SK-N-SH treated with all-trans-retinoic acid at 6 μM for 48 hours (cell line): ENCODE measurements at regions not wholly inside any gene's neighbourhood (a gene's known extent, or its start where the extent isn't known, plus 50 kb on each side); places are given as distances from the start of the nearest gene placed in this dataset.

Experiments
- ATAC-seq: fragments of 200-7000 bp; cut with Tn5 transposase; 3 replicates; pipeline ENCODE4 v1.9.1; 2020; ENCODE audit warnings: mild to moderate bottlenecking, moderate library complexity
- ARNTL ChIP-seq: fragments of 450-650 bp; formaldehyde crosslinking; IDR thresholded peaks from 2 replicates; pipeline ENCODE4 v1.5.0; 2020; ENCODE audit warnings: low read depth, mild to moderate bottlenecking, moderate library complexity, borderline replicate concordance
- BACH2 ChIP-seq: fragments of 250-450 bp; sonication (Bioruptor Pico); IDR thresholded peaks from 2 replicates; pipeline ENCODE4 v1.9.0; 2021; ENCODE audit warnings: mild to moderate bottlenecking, borderline replicate concordance
- CREB5 ChIP-seq: fragments of 250-450 bp; sonication (Bioruptor Pico); IDR thresholded peaks from 2 replicates; pipeline ENCODE4 v1.5.1; 2020; ENCODE audit warnings: low read depth, mild to moderate bottlenecking, moderate library complexity
- CSDC2 ChIP-seq: fragments of 250-450 bp; sonication (Bioruptor Pico); IDR thresholded peaks from 2 replicates; pipeline ENCODE4 v1.5.0; 2020; ENCODE audit warnings: mild to moderate bottlenecking, moderate library complexity
- CSRNP3 ChIP-seq: fragments of 250-450 bp; sonication (Bioruptor Pico); IDR thresholded peaks from 2 replicates; pipeline ENCODE4 v1.5.1; 2021; ENCODE audit warnings: mild to moderate bottlenecking, moderate library complexity
- ESRRG ChIP-seq: fragments of 250-450 bp; sonication (Bioruptor Pico); IDR thresholded peaks from 2 replicates; pipeline ENCODE4 v1.6.1; 2021; ENCODE audit warnings: mild to moderate bottlenecking
- GLIS3 ChIP-seq: fragments of 250-450 bp; sonication (Bioruptor Pico); IDR thresholded peaks from 2 replicates; pipeline ENCODE4 v1.5.0; 2020; ENCODE audit warnings: mild to moderate bottlenecking, moderate library complexity
- ISL1 ChIP-seq: fragments of 250-450 bp; sonication (Bioruptor Pico); IDR thresholded peaks from 2 replicates; pipeline ENCODE4 v2.1.2; 2022; ENCODE audit warnings: mild to moderate bottlenecking, moderate library complexity
- OSR1 ChIP-seq: fragments of 250-450 bp; sonication (Bioruptor Pico); IDR thresholded peaks from 2 replicates; pipeline ENCODE4 v1.8.0; 2022; ENCODE audit warnings: moderate library complexity, mild to moderate bottlenecking, inconsistent platforms
- POU6F1 ChIP-seq: fragments of 250-450 bp; sonication (Bioruptor Pico); IDR thresholded peaks from 2 replicates; pipeline ENCODE4 v1.8.0; 2021; ENCODE audit warnings: low read depth, mild to moderate bottlenecking, moderate library complexity, borderline replicate concordance
- PPARA ChIP-seq: fragments of 250-450 bp; sonication (Bioruptor Pico); IDR thresholded peaks from 2 replicates; pipeline ENCODE4 v1.5.0; 2020; ENCODE audit warnings: mild to moderate bottlenecking, borderline replicate concordance
- RARB ChIP-seq: fragments of 250-450 bp; sonication (Bioruptor Pico); IDR thresholded peaks from 2 replicates; pipeline ENCODE4 v1.8.0; 2021; ENCODE audit warnings: mild to moderate bottlenecking, moderate library complexity
- SNAI2 ChIP-seq: fragments of 250-450 bp; sonication (Bioruptor Pico); IDR thresholded peaks from 2 replicates; pipeline ENCODE4 v1.5.0; 2020; ENCODE audit warnings: mild to moderate bottlenecking, moderate library complexity
- TCF4 ChIP-seq: fragments of 250-450 bp; sonication (Bioruptor Pico); IDR thresholded peaks from 2 replicates; pipeline ENCODE4 v1.8.0; 2021; ENCODE audit warnings: mild to moderate bottlenecking, moderate library complexity, borderline replicate concordance
- TOX ChIP-seq: fragments of 250-450 bp; sonication (Bioruptor Pico); IDR thresholded peaks from 2 replicates; pipeline ENCODE4 v1.8.0; 2021; ENCODE audit warnings: mild to moderate bottlenecking, moderate library complexity, borderline replicate concordance
- TSHZ2 ChIP-seq: fragments of 250-450 bp; sonication (Bioruptor Pico); IDR thresholded peaks from 2 replicates; pipeline ENCODE4 v1.5.0; 2020; ENCODE audit warnings: mild to moderate bottlenecking, moderate library complexity
- ZNF565 ChIP-seq: fragments of 450-650 bp; formaldehyde crosslinking; conservative IDR thresholded peaks from 2 replicates; pipeline ENCODE4 v1.5.0; 2020; ENCODE audit warnings: low read depth, mild to moderate bottlenecking, moderate library complexity
- ZNF70 ChIP-seq: fragments of 450-650 bp; formaldehyde crosslinking; IDR thresholded peaks from 2 replicates; pipeline ENCODE4 v1.5.0; 2020; ENCODE audit warnings: mild to moderate bottlenecking, moderate library complexity
- ZNF8 ChIP-seq: fragments of 450-650 bp; formaldehyde crosslinking; IDR thresholded peaks from 2 replicates; pipeline ENCODE4 v1.5.0; 2020; ENCODE audit warnings: mild to moderate bottlenecking, moderate library complexity

GRCh38 chr17:77458202-77459017 lies 317.6 kb downstream of the SEC14L1 start:
- no peak for ATAC-seq
- TF ChIP-seq TOX (CRISPR knock-in tag) (no peak), TCF4 (CRISPR knock-in tag) (no peak), ZNF8 (no peak), SNAI2 (CRISPR knock-in tag) (no peak), CSDC2 (no peak), TSHZ2 (no peak), PPARA (no peak), GLIS3 (no peak), BACH2 (CRISPR knock-in tag) (no peak), ZNF565 (no peak), ARNTL (CRISPR knock-in tag) (no peak), POU6F1 (CRISPR knock-in tag) (no peak), ESRRG (no peak), CSRNP3 (no peak), CREB5 (CRISPR knock-in tag) (no peak), ZNF70 (CRISPR knock-in tag) (no peak), RARB (no peak), OSR1 (CRISPR knock-in tag) (no peak)
- TF ChIP-seq, all 23 proteins: peak for 0

GRCh38 chr17:77459018-77459755 lies 318.4 kb downstream of the SEC14L1 start:
- ATAC-seq = no peak
- no peak for TF ChIP-seq ISL1 (CRISPR knock-in tag)

- no peak for ATAC-seq
- no peak for TF ChIP-seq ESRRG
- no peak for TF ChIP-seq TOX (CRISPR knock-in tag)
- TF ChIP-seq CREB5 (CRISPR knock-in tag) = no peak
These were observed 319.8 kb downstream of the SEC14L1 start for GRCh38 chr17:77460514-77461046.
